Fibroblast of lung (primary cell): ENCODE measurements at regions not wholly inside any gene's neighbourhood (a gene's known extent, or its start where the extent isn't known, plus 50 kb on each side); places are given as distances from the start of the nearest gene placed in this dataset.

ENCODE experiments used
- DNase-seq, 2 donors: peaks; one replicate each; pipeline versions ENCODE4 v3.0.0 to v3.0.0-alpha.2; 2010; ENCODE audit warnings: low read depth in 2 of 2
- H2AFZ ChIP-seq: 2 replicates; pipeline ENCODE4 v1.5.1; 2012; ENCODE audit warnings: low read length, control low read depth, inconsistent platforms
- H3K27ac ChIP-seq: 2 replicates; pipeline ENCODE4 v1.5.1; 2011; ENCODE audit warnings: low read length, control low read depth; ENCODE audit not compliant: insufficient read depth
- H3K27me3 ChIP-seq: 2 replicates; pipeline ENCODE4 v1.5.1; 2011; ENCODE audit warnings: mild to moderate bottlenecking, low read length; ENCODE audit not compliant: control insufficient read depth, insufficient read depth
- H3K36me3 ChIP-seq: 2 replicates; pipeline ENCODE4 v1.5.1; 2011; ENCODE audit warnings: low read length; ENCODE audit not compliant: control insufficient read depth, insufficient read depth
- H3K4me1 ChIP-seq: 2 replicates; pipeline ENCODE4 v1.5.1; 2011; ENCODE audit warnings: low read length; ENCODE audit not compliant: control insufficient read depth, insufficient read depth; ENCODE audit errors: extremely low read depth
- H3K4me2 ChIP-seq: 2 replicates; pipeline ENCODE4 v1.5.1; 2011; ENCODE audit warnings: low read length, control low read depth; ENCODE audit not compliant: insufficient read depth; ENCODE audit errors: extremely low read depth
- H3K4me3 ChIP-seq, 4 experiments: fragments of 200-600 bp in 1 of 4; sonication (generic) in 1 of 4; replicated peaks in 1 of 4; 2 replicates each; pipeline ENCODE4 v1.5.1; 2011 to 2016; ENCODE audit warnings: low read length in 4 of 4, low read depth in 3 of 4, mild to moderate bottlenecking in 3 of 4, control low read depth in 2 of 4, inconsistent platforms in 1 of 4, mixed read lengths in 1 of 4; ENCODE audit not compliant: insufficient read depth in 1 of 4; ENCODE audit errors: control extremely low read depth in 1 of 4
- H3K79me2 ChIP-seq: 2 replicates; pipeline ENCODE4 v1.5.1; 2012; ENCODE audit warnings: mild to moderate bottlenecking, low read length, inconsistent platforms; ENCODE audit not compliant: control insufficient read depth, insufficient read depth
- H3K9ac ChIP-seq: 2 replicates; pipeline ENCODE4 v1.5.1; 2011; ENCODE audit warnings: mild to moderate bottlenecking, low read length, control low read depth; ENCODE audit not compliant: insufficient read depth
- H3K9me3 ChIP-seq: 2 replicates; pipeline ENCODE4 v1.5.1; 2012; ENCODE audit warnings: low read depth, low read length; ENCODE audit not compliant: control insufficient read depth, insufficient read depth
- H4K20me1 ChIP-seq: 2 replicates; pipeline ENCODE4 v1.5.1; 2011; ENCODE audit warnings: low read length; ENCODE audit not compliant: control insufficient read depth, insufficient read depth; ENCODE audit errors: extremely low read depth
- EZH2 ChIP-seq: IDR thresholded peaks from 2 replicates; pipeline ENCODE4 v1.5.1; 2012; ENCODE audit warnings: low read length, control low read depth, mild to moderate bottlenecking; ENCODE audit errors: missing control alignments
- TF ChIP-seq, protein P1 (sequence below), 2 donors: IDR thresholded peaks in 1 of 2; conservative IDR thresholded peaks in 1 of 2; 1 replicate in 1 of 2; 2 replicates in 1 of 2; pipeline ENCODE4 v1.5.1; 2011 to 2012; ENCODE audit warnings: low read length in 2 of 2, control low read depth in 1 of 2, inconsistent platforms in 1 of 2, low read depth in 1 of 2, mild to moderate bottlenecking in 1 of 2

DNA sequence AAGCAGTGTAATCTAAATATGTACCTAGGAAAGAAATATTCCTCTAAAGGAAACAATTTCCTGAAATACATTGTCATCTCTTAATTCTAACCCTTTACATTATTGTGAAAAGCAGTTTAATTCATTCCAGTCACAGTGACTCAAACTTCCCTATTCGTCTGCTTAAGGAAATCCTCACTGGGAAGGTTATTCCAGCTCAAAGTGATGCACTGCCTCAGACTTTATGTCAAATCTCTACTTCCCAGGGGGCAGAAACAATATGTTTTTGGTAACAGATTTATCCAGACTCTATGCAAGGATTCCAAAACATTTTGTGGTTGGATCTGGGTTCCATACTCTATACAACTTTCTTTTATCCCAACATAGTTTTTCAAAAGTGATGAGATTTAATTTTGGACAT, 145.2 kb downstream of the NTMT2 start:
- no peak overlapping the region for H2AFZ ChIP-seq
- DNase-seq, result peak in 1 of 2 donors; percentile 48
- no peaks in the 10 kb centered on the region for H3K4me1 ChIP-seq
- no peaks in the 10 kb centered on the region for H4K20me1 ChIP-seq
- no peaks in the 10 kb centered on the region for H3K79me2 ChIP-seq
- H3K9me3 ChIP-seq, result no peaks in the 10 kb centered on the region
- no peak for TF ChIP-seq EZH2
- TF ChIP-seq, protein P1, sequence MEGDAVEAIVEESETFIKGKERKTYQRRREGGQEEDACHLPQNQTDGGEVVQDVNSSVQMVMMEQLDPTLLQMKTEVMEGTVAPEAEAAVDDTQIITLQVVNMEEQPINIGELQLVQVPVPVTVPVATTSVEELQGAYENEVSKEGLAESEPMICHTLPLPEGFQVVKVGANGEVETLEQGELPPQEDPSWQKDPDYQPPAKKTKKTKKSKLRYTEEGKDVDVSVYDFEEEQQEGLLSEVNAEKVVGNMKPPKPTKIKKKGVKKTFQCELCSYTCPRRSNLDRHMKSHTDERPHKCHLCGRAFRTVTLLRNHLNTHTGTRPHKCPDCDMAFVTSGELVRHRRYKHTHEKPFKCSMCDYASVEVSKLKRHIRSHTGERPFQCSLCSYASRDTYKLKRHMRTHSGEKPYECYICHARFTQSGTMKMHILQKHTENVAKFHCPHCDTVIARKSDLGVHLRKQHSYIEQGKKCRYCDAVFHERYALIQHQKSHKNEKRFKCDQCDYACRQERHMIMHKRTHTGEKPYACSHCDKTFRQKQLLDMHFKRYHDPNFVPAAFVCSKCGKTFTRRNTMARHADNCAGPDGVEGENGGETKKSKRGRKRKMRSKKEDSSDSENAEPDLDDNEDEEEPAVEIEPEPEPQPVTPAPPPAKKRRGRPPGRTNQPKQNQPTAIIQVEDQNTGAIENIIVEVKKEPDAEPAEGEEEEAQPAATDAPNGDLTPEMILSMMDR (conservative IDR thresholded peaks at IDR 0.05 in 1 of 2, IDR thresholded peaks at IDR 0.05 in 1 of 2; ENCODE audit: low read depth in 1 of 2, low read length in 2 of 2), result no peak
- H3K36me3 ChIP-seq, result no peaks in the 10 kb centered on the region
- H3K27ac ChIP-seq, result no peak overlapping the region
- no peak overlapping the region for H3K9ac ChIP-seq
- H3K4me2 ChIP-seq, result no peak overlapping the region
- H3K27me3 ChIP-seq, result no peaks in the 10 kb centered on the region
- H3K4me3 ChIP-seq, result no peak overlapping the region

DNA sequence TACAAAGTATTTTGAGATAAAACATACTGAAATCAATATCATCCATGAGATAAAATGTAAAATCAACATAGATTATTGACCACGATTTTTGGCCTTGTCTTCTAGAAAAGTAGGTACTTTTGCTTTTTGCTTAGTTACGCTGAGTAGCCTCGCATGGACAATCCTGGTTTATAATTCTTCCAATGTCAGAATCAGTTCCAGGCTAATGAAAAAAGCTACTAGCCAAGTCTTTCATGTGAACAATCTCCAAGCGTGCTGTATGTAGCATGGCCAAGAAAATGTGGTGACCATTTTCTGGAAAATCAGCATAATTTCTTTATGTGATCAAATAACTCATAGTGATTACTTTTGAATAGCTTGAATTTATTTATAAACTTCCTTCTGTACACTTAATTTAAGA, 145.8 kb downstream of the NTMT2 start:
- Histone ChIP-seq H4K20me1 (no peaks in the 10 kb centered on the region), H2AFZ (no peak overlapping the region), H3K4me3 (no peak overlapping the region), H3K4me2 (no peak overlapping the region), H3K79me2 (no peaks in the 10 kb centered on the region), H3K27me3 (no peaks in the 10 kb centered on the region), H3K27ac (no peak overlapping the region), H3K36me3 (no peaks in the 10 kb centered on the region), H3K4me1 (no peaks in the 10 kb centered on the region), H3K9me3 (no peaks in the 10 kb centered on the region), H3K9ac (no peak overlapping the region)
- TF ChIP-seq, protein P1 (conservative IDR thresholded peaks at IDR 0.05 in 1 of 2, IDR thresholded peaks at IDR 0.05 in 1 of 2; ENCODE audit: low read depth in 1 of 2, low read length in 2 of 2), result no peak
- no peak for TF ChIP-seq EZH2
- no peak for DNase-seq

DNA sequence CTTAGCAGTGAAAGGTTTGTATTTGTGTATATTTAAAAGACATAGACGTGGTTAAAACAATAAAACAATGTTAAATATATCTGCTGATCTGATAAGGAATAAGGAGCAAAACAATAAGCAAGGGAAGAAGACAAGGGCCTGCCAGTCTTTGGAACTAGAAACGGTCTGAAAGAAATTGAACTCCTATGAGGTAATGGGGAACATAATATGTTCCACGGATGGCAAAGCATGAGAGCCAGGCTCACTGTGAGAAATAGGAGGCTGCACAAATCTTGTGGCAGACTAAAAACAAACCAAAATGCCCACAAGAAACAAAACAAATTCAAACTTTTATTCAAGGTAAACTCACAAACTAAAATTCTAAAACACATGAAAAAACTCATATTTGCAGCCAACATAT, 150.5 kb downstream of the NTMT2 start:
- no peak overlapping the region for H3K27ac ChIP-seq
- no peak overlapping the region for H3K9ac ChIP-seq
- no peaks in the 10 kb centered on the region for H4K20me1 ChIP-seq
- H3K27me3 ChIP-seq, result no peaks in the 10 kb centered on the region
- H3K4me3 ChIP-seq, result no peak overlapping the region
- TF ChIP-seq, protein P1 (conservative IDR thresholded peaks at IDR 0.05 in 1 of 2, IDR thresholded peaks at IDR 0.05 in 1 of 2; ENCODE audit: low read depth in 1 of 2, low read length in 2 of 2), result no peak
- no peak for TF ChIP-seq EZH2
- H3K4me2 ChIP-seq, result no peak overlapping the region
- DNase-seq, result no peak
- no peak overlapping the region for H2AFZ ChIP-seq
- no peaks in the 10 kb centered on the region for H3K79me2 ChIP-seq
- H3K36me3 ChIP-seq, result no peaks in the 10 kb centered on the region
- H3K4me1 ChIP-seq, result no peaks in the 10 kb centered on the region
- H3K9me3 ChIP-seq, result no peaks in the 10 kb centered on the region
